NCI-H1105 treated with DMSO at 0.1 percent for 48 hours (cell line): ENCODE measurements at regions not wholly inside any gene's neighbourhood (a gene's known extent, or its start where the extent isn't known, plus 50 kb on each side); places are given as distances from the start of the nearest gene placed in this dataset.
"Not testable (repeated sequence)": the region's sequence is repeated elsewhere in the genome, so short reads cannot be mapped to it uniquely, and the experiment has no call there.

Experiments used
- DNase-seq: peaks from one replicate; lab custom pipeline; 2025; lab: John Stamatoyannopoulos, UW

GRCh38 chr5:158446761-158447160 lies 587.8 kb upstream of the CLINT1 start:
- DNase-seq, result not testable (repeated sequence)

DNA sequence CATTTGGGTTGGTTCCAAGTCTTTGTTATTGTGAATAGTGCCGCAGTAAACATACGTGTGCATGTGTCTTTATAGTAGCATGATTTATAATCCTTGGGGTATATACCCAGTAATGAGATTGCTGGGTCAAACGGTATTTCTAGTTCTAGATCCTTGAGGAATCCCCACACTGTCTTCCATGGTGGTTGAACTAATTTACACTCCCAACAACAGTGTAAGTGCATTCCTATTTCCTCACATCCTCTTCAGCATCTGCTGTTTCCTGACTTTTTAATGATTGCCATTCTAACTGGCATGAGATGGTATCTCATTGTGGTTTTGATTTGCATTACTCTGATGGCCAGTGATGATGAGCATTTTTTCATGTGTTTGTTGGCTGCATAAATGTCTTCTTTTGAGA lies 580.3 kb upstream of the CLINT1 start:
- not testable (repeated sequence) for DNase-seq

- DNase-seq, result no peak
Observed at GRCh38 chr5:158436271-158437065, 577.5 kb upstream of the CLINT1 start.

DNA sequence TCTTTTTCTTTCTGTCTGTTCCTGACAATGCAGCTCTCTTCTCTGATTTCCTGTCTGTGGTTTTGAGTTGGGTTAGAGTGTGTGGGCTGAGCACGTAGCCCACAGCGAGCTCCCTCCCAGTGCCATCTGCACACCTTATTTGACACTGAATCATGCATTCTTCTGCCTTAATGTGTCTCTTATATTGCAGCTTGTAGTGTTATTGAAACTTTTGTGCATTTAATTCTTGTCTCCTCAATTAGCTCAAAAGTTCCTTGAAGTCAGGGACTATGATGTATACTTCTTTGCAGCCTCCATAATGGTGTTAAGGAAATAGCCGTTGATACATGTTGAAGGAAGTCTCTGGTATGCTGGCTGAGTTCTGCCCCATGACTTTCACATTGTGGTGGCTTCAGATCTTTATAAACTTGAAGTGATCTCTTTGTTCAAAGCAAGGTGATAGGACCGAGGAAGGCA lies 576.2 kb upstream of the CLINT1 start:
- DNase-seq, result no peak

DNA sequence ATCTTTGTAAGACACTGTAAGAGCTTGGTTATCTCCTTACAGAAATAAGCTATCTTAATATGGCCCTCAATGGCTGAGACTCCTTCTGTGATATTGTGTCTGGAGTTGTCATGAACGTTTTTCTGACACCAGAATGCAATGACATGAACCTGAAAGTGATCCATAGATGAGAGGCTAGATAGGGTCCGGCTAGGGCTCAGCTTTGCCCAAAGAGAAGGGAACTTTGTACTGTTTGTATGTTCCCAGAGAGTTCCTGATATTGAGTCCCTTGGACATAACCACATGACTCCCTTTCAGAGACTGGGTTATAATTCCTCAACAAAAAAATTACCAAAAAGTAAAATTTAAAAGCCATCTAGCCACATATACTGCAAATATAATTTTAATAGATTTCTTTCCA lies 575.8 kb upstream of the CLINT1 start:
- no peak for DNase-seq

DNA sequence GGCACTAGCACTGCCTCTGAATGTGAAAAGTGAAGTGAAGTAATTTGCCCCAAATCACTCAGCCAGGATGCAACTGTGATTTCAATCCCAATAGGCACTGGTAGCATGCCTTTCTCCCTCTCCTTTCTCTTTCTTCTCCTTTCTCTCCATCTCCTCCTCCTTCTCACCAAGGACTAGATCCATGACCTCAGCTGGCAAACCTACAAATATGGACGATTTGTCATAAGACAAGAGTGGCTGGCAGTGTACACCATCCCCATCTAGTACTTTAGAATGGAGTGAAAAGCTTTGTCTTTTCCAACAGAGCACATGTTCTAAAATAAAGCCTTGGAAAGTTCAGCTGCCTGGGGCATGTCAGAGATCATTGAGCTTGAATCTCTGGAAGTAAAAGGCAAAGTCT lies 574.7 kb upstream of the CLINT1 start:
- no peak for DNase-seq

DNA sequence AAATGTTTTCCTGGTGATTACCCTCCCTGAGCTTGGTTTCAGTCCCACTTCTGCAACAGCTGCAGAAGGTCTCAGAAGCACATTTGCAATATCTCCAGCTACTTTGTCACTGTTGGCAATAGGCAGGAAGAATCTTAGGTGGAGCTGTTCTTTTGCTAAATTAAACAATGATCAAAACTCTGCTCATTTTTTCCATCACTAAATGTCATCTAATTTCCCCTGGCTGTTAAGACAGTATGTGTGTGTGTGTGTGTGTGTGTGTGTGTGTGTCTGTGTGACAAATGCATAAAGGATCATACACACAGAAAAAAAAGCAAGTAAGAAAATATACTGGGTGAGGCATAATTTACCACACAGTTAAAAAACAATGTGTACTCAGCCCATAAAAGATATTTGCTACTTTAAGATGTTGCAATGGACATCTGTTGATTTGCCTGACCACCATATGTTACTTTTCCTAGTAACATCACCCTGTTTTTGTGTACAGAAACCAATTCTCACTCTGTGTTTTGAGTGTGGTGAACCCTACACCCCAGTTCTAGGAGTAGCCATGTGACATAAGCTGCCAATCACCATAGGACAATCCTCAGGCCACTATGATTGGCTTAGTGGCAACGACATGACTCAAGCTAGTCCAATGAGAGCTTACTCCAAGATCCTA lies 572.6 kb upstream of the CLINT1 start:
- no peak for DNase-seq

GRCh38 chr5:158430798-158431167 lies 571.8 kb upstream of the CLINT1 start:
- no peak for DNase-seq

DNA sequence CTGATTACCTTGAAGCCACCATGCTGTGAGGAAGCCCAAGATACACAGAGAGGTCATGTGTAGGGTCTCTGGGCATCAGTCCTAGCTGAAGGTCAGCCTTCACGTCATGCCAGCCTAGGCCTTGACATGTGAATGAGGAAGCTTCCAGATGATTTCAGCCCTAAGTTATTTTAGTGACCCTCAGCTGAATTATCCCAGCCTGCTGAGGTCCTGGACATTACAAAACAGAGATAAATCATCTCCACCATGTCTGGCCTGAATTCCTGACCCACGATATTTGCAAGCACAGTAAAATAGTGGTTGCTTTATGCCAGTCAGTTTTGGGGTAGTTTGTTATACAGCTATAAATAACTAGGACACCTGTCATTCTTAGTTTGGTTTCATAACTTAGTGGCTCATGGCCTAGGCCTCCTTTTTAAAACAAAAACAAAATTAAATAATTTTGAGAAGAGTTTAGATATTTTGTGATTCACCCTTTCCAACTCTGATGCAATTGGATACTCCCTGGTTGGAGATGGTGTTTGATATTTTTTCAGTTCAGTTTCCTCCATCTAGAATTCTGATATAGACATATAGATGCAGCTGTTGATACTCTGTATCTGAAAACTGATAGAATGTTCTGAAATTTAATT lies 571.3 kb upstream of the CLINT1 start:
- DNase-seq, result no peak

DNA sequence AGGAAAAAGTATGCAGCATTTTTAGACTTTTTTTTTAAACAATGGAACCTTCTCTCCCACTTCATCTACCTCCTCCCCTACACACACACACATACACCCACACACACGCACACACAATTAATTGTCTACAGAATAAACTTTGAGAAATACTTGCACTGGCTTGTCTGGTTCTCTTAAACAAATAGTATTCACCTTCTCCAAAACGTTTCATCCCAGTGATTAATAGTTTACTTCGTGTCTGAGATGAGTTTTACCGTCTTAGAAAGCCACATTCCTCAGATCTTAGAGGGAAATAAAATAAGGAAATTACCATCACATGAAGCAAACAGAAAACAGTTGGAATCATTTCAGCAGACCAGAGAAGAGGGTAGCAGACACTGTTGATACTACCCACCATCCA lies 570.6 kb upstream of the CLINT1 start:
- DNase-seq, result no peak

GRCh38 chr5:158423623-158424200 lies 564.8 kb upstream of the CLINT1 start:
- DNase-seq, result no peak

- no peak for DNase-seq
Observed at GRCh38 chr5:158422653-158423515, 563.9 kb upstream of the CLINT1 start.

GRCh38 chr5:158421319-158421718 lies 562.4 kb upstream of the CLINT1 start:
- no peak for DNase-seq

- DNase-seq, result no peak
Observed at GRCh38 chr5:158419186-158419585, 560.2 kb upstream of the CLINT1 start.

DNA sequence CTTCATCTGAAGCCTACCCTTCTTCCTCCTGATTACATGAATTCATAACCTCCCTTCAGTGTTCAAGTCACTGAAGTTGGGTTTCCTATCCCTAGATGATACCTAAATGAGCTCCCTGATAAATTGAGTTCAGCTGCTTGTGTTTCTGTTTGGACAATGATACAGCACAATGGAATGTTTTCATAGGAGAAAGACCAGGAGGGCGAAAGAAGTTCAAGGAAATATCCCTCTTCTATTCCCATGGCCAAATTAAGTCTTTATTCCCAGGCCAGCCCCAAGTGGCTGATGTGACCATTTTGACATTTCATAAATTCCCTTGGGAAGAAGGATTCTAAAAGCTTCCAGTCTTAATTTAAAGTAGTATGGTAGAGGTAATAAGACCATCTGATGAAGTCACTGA lies 555.8 kb upstream of the CLINT1 start:
- DNase-seq, result no peak

DNA sequence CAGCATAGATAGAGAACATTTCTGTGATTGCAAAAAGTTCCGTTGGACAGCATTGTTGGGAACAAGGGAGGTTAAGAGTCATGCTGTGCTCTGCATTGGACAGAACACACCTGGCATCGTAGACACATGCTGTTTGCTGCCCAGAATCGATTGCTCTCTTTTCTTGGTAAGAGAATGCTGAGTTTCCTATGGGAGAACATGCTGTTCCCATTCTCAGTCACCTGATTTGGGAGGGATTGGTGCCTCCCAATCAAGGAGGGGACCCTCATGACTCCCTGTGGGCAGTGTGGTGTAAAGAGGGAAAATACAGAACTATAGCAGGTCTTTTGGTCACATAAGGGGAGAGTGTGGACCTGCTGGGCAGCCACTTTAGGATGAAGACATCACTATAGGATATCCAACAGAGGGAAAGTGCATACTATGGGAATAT lies 555.4 kb upstream of the CLINT1 start:
- no peak for DNase-seq

GRCh38 chr5:158413122-158413680 lies 554.3 kb upstream of the CLINT1 start:
- no peak for DNase-seq

- no peak for DNase-seq
Observed at GRCh38 chr5:158410976-158411375, 552.0 kb upstream of the CLINT1 start.

DNA sequence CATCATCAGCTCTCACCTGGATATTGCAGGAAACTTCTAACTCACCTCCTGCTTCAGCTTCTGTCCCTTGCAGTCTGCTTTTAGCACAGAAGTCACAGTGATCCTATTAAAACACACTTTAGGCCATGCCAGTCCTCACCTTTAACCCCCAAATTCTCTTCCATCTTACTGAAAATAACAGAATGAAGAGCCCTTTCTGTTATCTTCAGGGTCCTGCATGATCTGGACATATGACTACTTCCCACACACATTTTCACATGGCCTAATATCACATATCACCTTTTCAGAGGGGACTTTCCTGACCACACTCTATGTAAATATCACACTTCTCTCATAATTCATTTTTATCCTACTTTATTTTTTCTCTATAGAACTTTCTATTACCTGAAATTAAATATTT lies 550.6 kb upstream of the CLINT1 start:
- DNase-seq, result no peak

GRCh38 chr5:158407824-158408195 lies 548.9 kb upstream of the CLINT1 start:
- no peak for DNase-seq
